Ovary (tissue), 3 donors: ENCODE measurements at regions not wholly inside any gene's neighbourhood (a gene's known extent, or its start where the extent isn't known, plus 50 kb on each side); places are given as distances from the start of the nearest gene placed in this dataset.

Experiments used
- POLR2A ChIP-seq: fragments of 450-650 bp; IDR thresholded peaks from one replicate; pipeline ENCODE4 v1.6.1; 2017; ENCODE audit warnings: antibody characterized with exemption, mild to moderate bottlenecking, moderate library complexity
- TF ChIP-seq, protein P1 (sequence below), 3 donors: fragments of 450-650 bp in 2 of 3; fragments of 200-600 bp in 1 of 3; IDR thresholded peaks; one replicate each; pipeline versions ENCODE4 v1.5.1 to v1.8.0; 2016 to 2022; ENCODE audit warnings: antibody characterized with exemption in 3 of 3, mild to moderate bottlenecking in 1 of 3
- donor health status: DM: no; HTN: no; CAD: no.

DNA sequence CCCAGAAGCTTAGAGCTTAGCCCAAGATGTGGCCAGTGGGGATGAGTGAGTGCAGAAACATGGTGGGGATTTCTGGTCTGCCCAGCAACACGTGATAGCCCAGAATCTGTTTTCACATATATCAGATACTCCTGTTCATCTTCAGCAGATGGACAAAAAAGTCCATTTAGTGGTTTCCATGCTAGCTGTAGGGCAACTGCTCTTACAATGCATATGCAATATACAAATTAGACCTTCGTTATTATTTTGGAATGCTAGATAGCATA is 96.9 kb upstream of the SGIP1 start:
- TF ChIP-seq, protein P1, sequence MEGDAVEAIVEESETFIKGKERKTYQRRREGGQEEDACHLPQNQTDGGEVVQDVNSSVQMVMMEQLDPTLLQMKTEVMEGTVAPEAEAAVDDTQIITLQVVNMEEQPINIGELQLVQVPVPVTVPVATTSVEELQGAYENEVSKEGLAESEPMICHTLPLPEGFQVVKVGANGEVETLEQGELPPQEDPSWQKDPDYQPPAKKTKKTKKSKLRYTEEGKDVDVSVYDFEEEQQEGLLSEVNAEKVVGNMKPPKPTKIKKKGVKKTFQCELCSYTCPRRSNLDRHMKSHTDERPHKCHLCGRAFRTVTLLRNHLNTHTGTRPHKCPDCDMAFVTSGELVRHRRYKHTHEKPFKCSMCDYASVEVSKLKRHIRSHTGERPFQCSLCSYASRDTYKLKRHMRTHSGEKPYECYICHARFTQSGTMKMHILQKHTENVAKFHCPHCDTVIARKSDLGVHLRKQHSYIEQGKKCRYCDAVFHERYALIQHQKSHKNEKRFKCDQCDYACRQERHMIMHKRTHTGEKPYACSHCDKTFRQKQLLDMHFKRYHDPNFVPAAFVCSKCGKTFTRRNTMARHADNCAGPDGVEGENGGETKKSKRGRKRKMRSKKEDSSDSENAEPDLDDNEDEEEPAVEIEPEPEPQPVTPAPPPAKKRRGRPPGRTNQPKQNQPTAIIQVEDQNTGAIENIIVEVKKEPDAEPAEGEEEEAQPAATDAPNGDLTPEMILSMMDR (IDR thresholded peaks at IDR 0.05) = no peak
- TF ChIP-seq POLR2A = no peak
